ENCODE measurements at regions not wholly inside any gene's neighbourhood (a gene's known extent, or its start where the extent isn't known, plus 50 kb on each side); places are given as distances from the start of the nearest gene placed in this dataset.
"Not testable (repeated sequence)": the region's sequence is repeated elsewhere in the genome, so short reads cannot be mapped to it uniquely, and the experiment has no call there.

- Histone ChIP-seq H3K27ac (ENCODE audit: low read length) (no peak overlapping the region), H3K27me3 (ENCODE audit: control insufficient read depth, insufficient read depth) (no peaks in the 10 kb centered on the region), H3K4me3 (ENCODE audit: low read length) (no peak overlapping the region), H3K4me1 (ENCODE audit: control insufficient read depth, insufficient read depth, low read length) (no peaks in the 10 kb centered on the region), H3K9me3 (ENCODE audit: control insufficient read depth, low read length) (no peaks in the 10 kb centered on the region)
- intact Hi-C loops (cut with DNase I): no loop called here
- ATAC-seq (no peak), DNase-seq (no peak)
- 77% methylated on average over 3 of the region's 3 CpGs for WGBS
Observed at GRCh38 chr16:65312795-65313194, 190.9 kb upstream of the CDH11 start.

GRCh38 chr16:65312071-65312470, 190.2 kb upstream of the CDH11 start:
- Histone ChIP-seq H3K9me3 (ENCODE audit: control insufficient read depth, low read length) (no peaks in the 10 kb centered on the region), H3K27me3 (ENCODE audit: control insufficient read depth, insufficient read depth) (no peaks in the 10 kb centered on the region), H3K4me3 (ENCODE audit: low read length) (no peak overlapping the region), H3K27ac (ENCODE audit: low read length) (no peak overlapping the region), H3K4me1 (ENCODE audit: control insufficient read depth, insufficient read depth, low read length) (no peaks in the 10 kb centered on the region)
- intact Hi-C loops (cut with DNase I): no loop called here
- DNase-seq: no peak
- WGBS: 36% methylated on average over 1 of the region's 1 CpG
- ATAC-seq: no peak

- ATAC-seq: peak; percentile 53
- DNase-seq; H3K27me3 ChIP-seq (ENCODE audit: control insufficient read depth, insufficient read depth); H3K9me3 ChIP-seq (ENCODE audit: control insufficient read depth, low read length); H3K27ac ChIP-seq (ENCODE audit: low read length); H3K4me3 ChIP-seq (ENCODE audit: low read length); H3K4me1 ChIP-seq (ENCODE audit: control insufficient read depth, insufficient read depth, low read length); intact Hi-C loops (cut with DNase I): not testable (repeated sequence)
- WGBS: 68% methylated on average over 1 of the region's 1 CpG
Observed at GRCh38 chr16:65310491-65310890, 188.6 kb upstream of the CDH11 start.

GRCh38 chr16:65309354-65309753, 187.5 kb upstream of the CDH11 start:
- no peak overlapping the region for H3K27ac ChIP-seq (ENCODE audit: low read length)
- H3K4me3 ChIP-seq (ENCODE audit: low read length): no peak overlapping the region
- H3K9me3 ChIP-seq (ENCODE audit: control insufficient read depth, low read length): no peaks in the 10 kb centered on the region
- H3K27me3 ChIP-seq (ENCODE audit: control insufficient read depth, insufficient read depth): no peaks in the 10 kb centered on the region
- peaks cover 2% of the 10 kb centered on the region for H3K4me1 ChIP-seq (ENCODE audit: control insufficient read depth, insufficient read depth, low read length)
- intact Hi-C loops (cut with DNase I): no loop called here
- ATAC-seq: no peak
- no peak for DNase-seq
- 51% methylated on average over 4 of the region's 4 CpGs for WGBS

- no peaks in the 10 kb centered on the region for H3K27me3 ChIP-seq (ENCODE audit: control insufficient read depth, insufficient read depth)
- peaks cover 2% of the 10 kb centered on the region for H3K4me1 ChIP-seq (ENCODE audit: control insufficient read depth, insufficient read depth, low read length)
- H3K4me3 ChIP-seq (ENCODE audit: low read length): no peak overlapping the region
- intact Hi-C loops (cut with DNase I): no loop called here
- WGBS: 69% methylated on average over 2 of the region's 2 CpGs
- ATAC-seq (no peak), DNase-seq (no peak)
- no peak overlapping the region for H3K27ac ChIP-seq (ENCODE audit: low read length)
- H3K9me3 ChIP-seq (ENCODE audit: control insufficient read depth, low read length): no peaks in the 10 kb centered on the region
Observed at GRCh38 chr16:65308506-65308905, 186.6 kb upstream of the CDH11 start.

- ATAC-seq: no peak
Observed at GRCh38 chr16:65307286-65307685, 185.4 kb upstream of the CDH11 start.

GRCh38 chr16:65306722-65307121, 184.9 kb upstream of the CDH11 start:
- H3K9me3 ChIP-seq (ENCODE audit: control insufficient read depth, low read length): no peaks in the 10 kb centered on the region
- no peak for DNase-seq
- intact Hi-C loops (cut with DNase I): no loop called here
- 64% methylated on average over 2 of the region's 2 CpGs for WGBS
- no peak for ATAC-seq
- H3K27ac ChIP-seq (ENCODE audit: low read length): no peak overlapping the region
- peaks cover 2% of the 10 kb centered on the region for H3K4me1 ChIP-seq (ENCODE audit: control insufficient read depth, insufficient read depth, low read length)
- H3K4me3 ChIP-seq (ENCODE audit: low read length): no peak overlapping the region
- H3K27me3 ChIP-seq (ENCODE audit: control insufficient read depth, insufficient read depth): no peaks in the 10 kb centered on the region

More at GRCh38 chr16:65307286-65307685, 185.4 kb upstream of the CDH11 start:
- WGBS: 88% methylated on average over 5 of the region's 5 CpGs
- H3K27ac ChIP-seq (ENCODE audit: low read length): no peak overlapping the region
- H3K9me3 ChIP-seq (ENCODE audit: control insufficient read depth, low read length): no peaks in the 10 kb centered on the region
- no peak overlapping the region for H3K4me3 ChIP-seq (ENCODE audit: low read length)
- peaks cover 2% of the 10 kb centered on the region for H3K4me1 ChIP-seq (ENCODE audit: control insufficient read depth, insufficient read depth, low read length)
- H3K27me3 ChIP-seq (ENCODE audit: control insufficient read depth, insufficient read depth): no peaks in the 10 kb centered on the region
- DNase-seq: no peak
- intact Hi-C loops (cut with DNase I): no loop called here

- H3K27me3 ChIP-seq (ENCODE audit: control insufficient read depth, insufficient read depth): no peaks in the 10 kb centered on the region
- no peak overlapping the region for H3K4me3 ChIP-seq (ENCODE audit: low read length)
- intact Hi-C loops (cut with DNase I): no loop called here
- WGBS: 79% methylated on average over 1 of the region's 1 CpG
- no peaks in the 10 kb centered on the region for H3K9me3 ChIP-seq (ENCODE audit: control insufficient read depth, low read length)
- H3K4me1 ChIP-seq (ENCODE audit: control insufficient read depth, insufficient read depth, low read length): peaks cover 2% of the 10 kb centered on the region
- no peak overlapping the region for H3K27ac ChIP-seq (ENCODE audit: low read length)
- DNase-seq: no peak
- ATAC-seq: no peak
Observed at GRCh38 chr16:65306300-65306699, 184.4 kb upstream of the CDH11 start.

- Histone ChIP-seq H3K4me1 (ENCODE audit: control insufficient read depth, insufficient read depth, low read length) (peaks cover 2% of the 10 kb centered on the region), H3K27me3 (ENCODE audit: control insufficient read depth, insufficient read depth) (no peaks in the 10 kb centered on the region), H3K4me3 (ENCODE audit: low read length) (no peak overlapping the region), H3K9me3 (ENCODE audit: control insufficient read depth, low read length) (no peaks in the 10 kb centered on the region), H3K27ac (ENCODE audit: low read length) (no peak overlapping the region)
- DNase-seq: peak in 1 of 3 donors; percentile 34
- intact Hi-C loops (cut with DNase I): no loop called here
- 40% methylated on average over 5 of the region's 5 CpGs for WGBS
- peak; percentile 55 to 60 for ATAC-seq
Observed at GRCh38 chr16:65305266-65305959, 183.6 kb upstream of the CDH11 start.

- WGBS: 94% methylated on average over 1 of the region's 1 CpG
Observed at GRCh38 chr16:65301029-65301428, 179.2 kb upstream of the CDH11 start.

GRCh38 chr16:65297453-65297852, 175.6 kb upstream of the CDH11 start:
- DNase-seq: no peak
- H3K4me1 ChIP-seq (ENCODE audit: control insufficient read depth, insufficient read depth, low read length): no peaks in the 10 kb centered on the region
- H3K9me3 ChIP-seq (ENCODE audit: control insufficient read depth, low read length): no peaks in the 10 kb centered on the region
- intact Hi-C loops (cut with DNase I): no loop called here
- H3K4me3 ChIP-seq (ENCODE audit: low read length): no peak overlapping the region
- ATAC-seq: peak; percentile 75 to 78
- no peak overlapping the region for H3K27ac ChIP-seq (ENCODE audit: low read length)
- no peaks in the 10 kb centered on the region for H3K27me3 ChIP-seq (ENCODE audit: control insufficient read depth, insufficient read depth)

More at GRCh38 chr16:65301029-65301428, 179.2 kb upstream of the CDH11 start:
- no peaks in the 10 kb centered on the region for H3K27me3 ChIP-seq (ENCODE audit: control insufficient read depth, insufficient read depth)
- no peaks in the 10 kb centered on the region for H3K9me3 ChIP-seq (ENCODE audit: control insufficient read depth, low read length)
- H3K4me3 ChIP-seq (ENCODE audit: low read length): no peak overlapping the region
- peaks cover 2% of the 10 kb centered on the region for H3K4me1 ChIP-seq (ENCODE audit: control insufficient read depth, insufficient read depth, low read length)
- DNase-seq (no peak), ATAC-seq (no peak)
- no peak overlapping the region for H3K27ac ChIP-seq (ENCODE audit: low read length)
- intact Hi-C loops (cut with DNase I): no loop called here

- Histone ChIP-seq H3K4me1 (ENCODE audit: control insufficient read depth, insufficient read depth, low read length) (no peaks in the 10 kb centered on the region), H3K4me3 (ENCODE audit: low read length) (no peak overlapping the region), H3K27me3 (ENCODE audit: control insufficient read depth, insufficient read depth) (no peaks in the 10 kb centered on the region), H3K27ac (ENCODE audit: low read length) (no peak overlapping the region), H3K9me3 (ENCODE audit: control insufficient read depth, low read length) (no peaks in the 10 kb centered on the region)
- intact Hi-C loops (cut with DNase I): no loop called here
- WGBS: 94% methylated on average over 6 of the region's 6 CpGs
- ATAC-seq (no peak), DNase-seq (no peak)
Observed at GRCh38 chr16:65295527-65295926, 173.7 kb upstream of the CDH11 start.
